ENCODE measurements at regions not wholly inside any gene's neighbourhood (a gene's known extent, or its start where the extent isn't known, plus 50 kb on each side); places are given as distances from the start of the nearest gene placed in this dataset.

DNA sequence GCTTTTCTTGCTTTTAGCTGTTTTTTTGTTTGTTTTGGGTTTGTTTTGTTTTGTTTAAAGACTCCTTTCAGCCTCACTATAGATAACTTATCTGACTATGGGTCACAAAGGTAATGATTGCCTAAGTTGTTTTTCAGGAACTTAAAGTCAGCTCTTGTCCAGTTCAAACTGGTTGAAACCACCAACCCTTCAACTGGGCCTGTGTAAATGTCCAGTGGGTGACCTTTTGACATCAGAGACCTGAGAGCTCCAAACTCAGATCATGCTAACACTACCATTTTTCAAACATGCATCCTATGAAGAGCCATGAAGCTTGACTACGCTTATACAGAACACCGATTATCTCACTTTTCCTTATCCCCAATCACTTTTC lies 144.6 kb upstream of the RMP24 start:
- Histone ChIP-seq H3K79me2 (ENCODE audit: low read length) (no peaks in the 10 kb centered on the region), H3K9me2 (replicated peaks; ENCODE audit: low read length) (no peaks in the 10 kb centered on the region), H3K4me3 (ENCODE audit: low read length) (no peak overlapping the region), H3F3A (ENCODE audit: low read length, unreplicated experiment) (no peaks in the 10 kb centered on the region), H3K4me1 (ENCODE audit: insufficient read depth, low read length) (no peaks in the 10 kb centered on the region; the same call in 1 of the 2 replicates), H3K36me3 (ENCODE audit: low read depth, low read length) (no peaks in the 10 kb centered on the region), H3K9me3 (ENCODE audit: low read length) (no peaks in the 10 kb centered on the region), H4K20me1 (ENCODE audit: low read length) (no peaks in the 10 kb centered on the region), H3K9ac (ENCODE audit: low read length) (no peak overlapping the region), H3K27me3 (ENCODE audit: low read length) (no peaks in the 10 kb centered on the region), H2AFZ (ENCODE audit: low read length) (no peak overlapping the region), H3K4me2 (ENCODE audit: low read length) (no peak overlapping the region), H3K27ac (ENCODE audit: low read length) (no peak overlapping the region)
- POLR2A ChIA-PET (ENCODE audit: unreplicated experiment): no interaction called here
- intact Hi-C loops (cut with micrococcal nuclease): no loop called here
- DNase-seq (no peak), ATAC-seq (no peak)
- CTCF ChIA-PET: no interaction called here
- TF ChIP-seq EZH2phosphoT487 (IDR thresholded peaks at IDR 0.05; ENCODE audit: borderline replicate concordance, low read length) (no peak), EZH2 (IDR thresholded peaks at IDR 0.05; ENCODE audit: low read length, unreplicated experiment) (no peak)
- TF ChIP-seq, protein P1, sequence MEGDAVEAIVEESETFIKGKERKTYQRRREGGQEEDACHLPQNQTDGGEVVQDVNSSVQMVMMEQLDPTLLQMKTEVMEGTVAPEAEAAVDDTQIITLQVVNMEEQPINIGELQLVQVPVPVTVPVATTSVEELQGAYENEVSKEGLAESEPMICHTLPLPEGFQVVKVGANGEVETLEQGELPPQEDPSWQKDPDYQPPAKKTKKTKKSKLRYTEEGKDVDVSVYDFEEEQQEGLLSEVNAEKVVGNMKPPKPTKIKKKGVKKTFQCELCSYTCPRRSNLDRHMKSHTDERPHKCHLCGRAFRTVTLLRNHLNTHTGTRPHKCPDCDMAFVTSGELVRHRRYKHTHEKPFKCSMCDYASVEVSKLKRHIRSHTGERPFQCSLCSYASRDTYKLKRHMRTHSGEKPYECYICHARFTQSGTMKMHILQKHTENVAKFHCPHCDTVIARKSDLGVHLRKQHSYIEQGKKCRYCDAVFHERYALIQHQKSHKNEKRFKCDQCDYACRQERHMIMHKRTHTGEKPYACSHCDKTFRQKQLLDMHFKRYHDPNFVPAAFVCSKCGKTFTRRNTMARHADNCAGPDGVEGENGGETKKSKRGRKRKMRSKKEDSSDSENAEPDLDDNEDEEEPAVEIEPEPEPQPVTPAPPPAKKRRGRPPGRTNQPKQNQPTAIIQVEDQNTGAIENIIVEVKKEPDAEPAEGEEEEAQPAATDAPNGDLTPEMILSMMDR (conservative IDR thresholded peaks at IDR 0.05; ENCODE audit: low read depth, low read length): no peak
- BruUV-seq (replicated peaks): no TSS peak

DNA sequence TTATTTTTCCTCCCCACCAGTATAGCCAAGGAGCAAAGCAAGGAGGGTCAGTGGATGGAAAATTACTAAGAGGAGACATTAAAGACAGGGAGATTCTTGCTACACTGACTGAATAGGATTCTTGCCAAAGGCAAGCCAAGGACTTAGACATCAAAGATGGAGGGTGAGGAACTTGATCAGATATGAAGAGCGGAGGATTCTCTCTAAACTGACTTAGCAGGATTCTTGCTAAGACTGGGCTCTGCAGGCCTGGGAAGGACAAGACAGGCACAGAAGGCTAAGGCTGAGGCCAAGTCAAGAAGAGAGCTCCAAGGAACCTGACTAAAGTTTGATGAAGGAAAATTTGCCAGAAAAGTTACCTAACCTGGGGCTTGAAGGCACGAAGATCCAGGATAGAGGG lies 143.9 kb upstream of the RMP24 start:
- Histone ChIP-seq H3K36me3 (ENCODE audit: low read depth, low read length) (no peaks in the 10 kb centered on the region), H3K9ac (ENCODE audit: low read length) (no peak overlapping the region), H3K9me3 (ENCODE audit: low read length) (no peaks in the 10 kb centered on the region), H3K27ac (ENCODE audit: low read length) (no peak overlapping the region), H4K20me1 (ENCODE audit: low read length) (no peaks in the 10 kb centered on the region), H2AFZ (ENCODE audit: low read length) (no peak overlapping the region), H3K4me2 (ENCODE audit: low read length) (no peak overlapping the region), H3K4me1 (ENCODE audit: insufficient read depth, low read length) (no peaks in the 10 kb centered on the region; the same call in 1 of the 2 replicates), H3K27me3 (ENCODE audit: low read length) (no peaks in the 10 kb centered on the region), H3K9me2 (replicated peaks; ENCODE audit: low read length) (no peaks in the 10 kb centered on the region), H3F3A (ENCODE audit: low read length, unreplicated experiment) (no peaks in the 10 kb centered on the region), H3K79me2 (ENCODE audit: low read length) (no peaks in the 10 kb centered on the region), H3K4me3 (ENCODE audit: low read length) (no peak overlapping the region)
- ChIA-PET CTCF (no interaction called here), POLR2A (ENCODE audit: unreplicated experiment) (no interaction called here)
- DNase-seq (no peak), ATAC-seq (no peak)
- BruUV-seq (replicated peaks): no TSS peak
- TF ChIP-seq, protein P1 (conservative IDR thresholded peaks at IDR 0.05; ENCODE audit: low read depth, low read length): no peak
- TF ChIP-seq EZH2phosphoT487 (IDR thresholded peaks at IDR 0.05; ENCODE audit: borderline replicate concordance, low read length): no peak
- no peak for TF ChIP-seq EZH2 (IDR thresholded peaks at IDR 0.05; ENCODE audit: low read length, unreplicated experiment)
- intact Hi-C loops (cut with micrococcal nuclease): no loop called here

DNA sequence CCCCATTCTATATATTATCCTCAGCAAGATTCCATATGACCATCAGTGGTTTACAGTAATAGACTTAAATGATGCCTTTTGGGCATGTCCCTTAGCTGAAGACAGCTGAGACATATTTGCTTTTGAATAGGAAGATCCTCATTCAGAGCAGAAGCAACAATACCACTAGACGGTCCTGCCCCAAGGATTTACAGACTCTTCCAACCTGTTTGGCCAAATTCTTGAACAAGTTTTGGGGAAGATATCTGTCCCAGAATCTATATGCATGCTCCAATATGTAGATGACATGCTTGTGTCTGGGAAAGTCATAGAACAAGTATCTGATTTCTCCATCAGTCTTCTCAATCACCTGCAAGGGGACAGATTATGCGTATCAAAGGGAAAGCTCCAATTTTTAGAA lies 137.1 kb upstream of the RMP24 start:
- Histone ChIP-seq H3F3A (ENCODE audit: low read length, unreplicated experiment) (no peaks in the 10 kb centered on the region), H2AFZ (ENCODE audit: low read length) (no peak overlapping the region), H3K9me3 (ENCODE audit: low read length) (no peaks in the 10 kb centered on the region), H3K9ac (ENCODE audit: low read length) (no peak overlapping the region), H3K4me3 (ENCODE audit: low read length) (no peak overlapping the region), H4K20me1 (ENCODE audit: low read length) (no peaks in the 10 kb centered on the region), H3K27me3 (ENCODE audit: low read length) (no peaks in the 10 kb centered on the region), H3K4me1 (ENCODE audit: insufficient read depth, low read length) (no peaks in the 10 kb centered on the region), H3K27ac (ENCODE audit: low read length) (no peak overlapping the region), H3K36me3 (ENCODE audit: low read depth, low read length) (no peaks in the 10 kb centered on the region), H3K9me2 (replicated peaks; ENCODE audit: low read length) (no peaks in the 10 kb centered on the region), H3K79me2 (ENCODE audit: low read length) (no peaks in the 10 kb centered on the region), H3K4me2 (ENCODE audit: low read length) (no peak overlapping the region)
- ChIA-PET CTCF (no interaction called here), POLR2A (ENCODE audit: unreplicated experiment) (no interaction called here)
- no peak for DNase-seq
- TF ChIP-seq EZH2phosphoT487 (IDR thresholded peaks at IDR 0.05; ENCODE audit: borderline replicate concordance, low read length) (no peak), EZH2 (IDR thresholded peaks at IDR 0.05; ENCODE audit: low read length, unreplicated experiment) (no peak)
- TF ChIP-seq, protein P1 (conservative IDR thresholded peaks at IDR 0.05; ENCODE audit: low read depth, low read length): no peak
- intact Hi-C loops (cut with micrococcal nuclease): no loop called here
- no TSS peak for BruUV-seq (replicated peaks)
- ATAC-seq: no peak

Data from PC-3 (cell line).